Stomach (tissue), 8 donors: ENCODE measurements at regions not wholly inside any gene's neighbourhood (a gene's known extent, or its start where the extent isn't known, plus 50 kb on each side); places are given as distances from the start of the nearest gene placed in this dataset.

Experiments used
- DNase-seq, 2 donors: peaks; one replicate each; pipeline versions ENCODE4 v3.0.0 to v3.0.0-alpha.2; 2013 to 2019
- H3K27ac ChIP-seq, 5 donors: fragments of 200-600 bp in 4 of 5; sonication (generic) in 4 of 5; one replicate each; pipeline ENCODE4 v1.5.1; 2013 to 2019; ENCODE audit warnings: mild to moderate bottlenecking in 1 of 5, moderate library complexity in 1 of 5
- H3K27me3 ChIP-seq, 3 donors: fragments of 200-600 bp; sonication (generic); one replicate each; pipeline ENCODE4 v1.5.1; 2017 to 2019; ENCODE audit warnings: mixed run types in 1 of 3
- H3K36me3 ChIP-seq, 4 donors: fragments of 200-600 bp; sonication (generic); 1 replicate in 3 of 4; 2 replicates in 1 of 4; pipeline ENCODE4 v1.5.1; 2016 to 2019
- H3K4me1 ChIP-seq, 4 donors: fragments of 200-600 bp; sonication (generic); one replicate each; pipeline ENCODE4 v1.5.1; 2016 to 2019
- H3K4me3 ChIP-seq, 4 donors: fragments of 200-600 bp; sonication (generic) in 3 of 4; one replicate each; pipeline ENCODE4 v1.5.1; 2016 to 2019; ENCODE audit warnings: mild to moderate bottlenecking in 1 of 4
- H3K9me3 ChIP-seq, 4 donors: fragments of 200-600 bp; sonication (generic); one replicate each; pipeline ENCODE4 v1.5.1; 2016 to 2019
- EP300 ChIP-seq: sonication (generic); formaldehyde crosslinking; IDR thresholded peaks from one replicate; pipeline ENCODE4 v1.6.1; 2017; ENCODE audit warnings: antibody characterized with exemption
- POLR2A ChIP-seq, 4 donors: fragments of 450-650 bp; IDR thresholded peaks; one replicate each; pipeline ENCODE4 v1.6.1; 2016; ENCODE audit warnings: antibody characterized with exemption in 4 of 4, control low read depth in 2 of 4, mild to moderate bottlenecking in 1 of 4, moderate library complexity in 1 of 4
- POLR2AphosphoS5 ChIP-seq, 3 donors: sonication (generic); formaldehyde crosslinking; IDR thresholded peaks; one replicate each; pipeline ENCODE4 v1.6.1; 2016; ENCODE audit warnings: antibody characterized with exemption in 3 of 3
- whole genome bisulfite sequencing, 5 donors: extraction: QIAGEN DNeasy Blood & Tissue Kit in 3 of 5; methylation state at CpG; one replicate each; pipeline versions ENCODE4 v1.1.5 to v1.1.7; 2013 to 2018; 5-methylcytosine and 5-hydroxymethylcytosine counted together
- intact Hi-C: fragments of 100-400 bp; cut with DNase I; formaldehyde crosslinking; loops from one replicate; pipeline ENCODE4 v1.15.1; 2023; ENCODE audit warnings: low total_unique reads
- TF ChIP-seq, protein P1 (sequence below), 7 experiments: fragments of 450-650 bp in 4 of 7; fragments of 200-600 bp in 3 of 7; sonication (generic) in 3 of 7; IDR thresholded peaks; one replicate each; pipeline ENCODE4 v1.5.1; 2016 to 2019; ENCODE audit warnings: antibody characterized with exemption in 7 of 7, control low read depth in 2 of 7, mild to moderate bottlenecking in 1 of 7
- donor health status: healthy with polysubstance abuse.
- donor health status: Bipolar disorder and iron deficiency.
- donor health status: healthy.

DNA sequence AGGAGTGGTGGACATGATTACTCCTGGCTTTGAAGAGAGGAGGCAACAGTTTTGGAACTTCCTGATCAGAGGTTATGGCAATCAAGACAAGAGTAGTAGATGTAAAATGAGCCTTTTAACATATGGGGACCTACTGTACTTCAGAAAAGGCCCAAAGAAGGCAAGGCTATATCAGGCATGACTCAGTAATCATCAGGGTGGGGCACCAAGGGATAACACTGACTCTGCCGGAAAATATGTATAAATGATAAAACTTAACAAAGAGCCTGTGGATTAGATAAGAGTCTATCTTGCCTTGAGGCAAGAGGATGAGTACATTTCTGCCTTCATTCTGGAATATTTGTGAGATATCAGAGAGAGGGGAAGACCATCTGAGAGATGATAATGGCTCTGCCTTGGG lies 1389.9 kb upstream of the MAP3K7 start:
- H3K4me3 ChIP-seq: no peak overlapping the region
- no peaks in the 10 kb centered on the region for H3K4me1 ChIP-seq
- no peaks in the 10 kb centered on the region for H3K27me3 ChIP-seq
- no peak overlapping the region for H3K27ac ChIP-seq
- H3K36me3 ChIP-seq: no peaks in the 10 kb centered on the region
- TF ChIP-seq EP300 (no peak), POLR2AphosphoS5 (IDR thresholded peaks at IDR 0.05) (no peak), POLR2A (IDR thresholded peaks at IDR 0.05) (no peak)
- TF ChIP-seq, protein P1, sequence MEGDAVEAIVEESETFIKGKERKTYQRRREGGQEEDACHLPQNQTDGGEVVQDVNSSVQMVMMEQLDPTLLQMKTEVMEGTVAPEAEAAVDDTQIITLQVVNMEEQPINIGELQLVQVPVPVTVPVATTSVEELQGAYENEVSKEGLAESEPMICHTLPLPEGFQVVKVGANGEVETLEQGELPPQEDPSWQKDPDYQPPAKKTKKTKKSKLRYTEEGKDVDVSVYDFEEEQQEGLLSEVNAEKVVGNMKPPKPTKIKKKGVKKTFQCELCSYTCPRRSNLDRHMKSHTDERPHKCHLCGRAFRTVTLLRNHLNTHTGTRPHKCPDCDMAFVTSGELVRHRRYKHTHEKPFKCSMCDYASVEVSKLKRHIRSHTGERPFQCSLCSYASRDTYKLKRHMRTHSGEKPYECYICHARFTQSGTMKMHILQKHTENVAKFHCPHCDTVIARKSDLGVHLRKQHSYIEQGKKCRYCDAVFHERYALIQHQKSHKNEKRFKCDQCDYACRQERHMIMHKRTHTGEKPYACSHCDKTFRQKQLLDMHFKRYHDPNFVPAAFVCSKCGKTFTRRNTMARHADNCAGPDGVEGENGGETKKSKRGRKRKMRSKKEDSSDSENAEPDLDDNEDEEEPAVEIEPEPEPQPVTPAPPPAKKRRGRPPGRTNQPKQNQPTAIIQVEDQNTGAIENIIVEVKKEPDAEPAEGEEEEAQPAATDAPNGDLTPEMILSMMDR (IDR thresholded peaks at IDR 0.05): no peak
- H3K9me3 ChIP-seq: peaks cover 0 to 19% (median 0%) of the 10 kb centered on the region in 4 donors
- 31 to 64% (median 46%) methylated on average over 1 of the region's 1 CpG for WGBS, 5 donors
- intact Hi-C loops: no loop called here
- no peak for DNase-seq

DNA sequence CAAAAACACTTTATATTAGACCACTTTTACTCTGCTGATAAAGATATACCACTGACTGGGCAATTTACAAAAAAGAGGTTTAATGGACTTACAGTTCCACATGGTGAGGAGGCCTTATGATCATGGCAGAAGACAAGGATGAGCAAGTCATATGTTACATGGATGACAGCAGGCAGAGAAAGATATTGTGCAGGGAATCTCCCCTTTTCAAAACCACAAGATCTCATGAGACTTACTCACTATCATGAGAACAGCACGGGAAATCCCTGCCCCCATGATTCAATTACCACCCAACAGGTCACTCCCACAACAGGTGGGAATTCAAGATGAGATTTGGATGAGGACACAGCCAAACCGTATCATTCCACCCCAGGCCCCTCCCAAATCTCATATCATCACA lies 1383.8 kb upstream of the MAP3K7 start:
- Histone ChIP-seq H3K4me1 (no peaks in the 10 kb centered on the region), H3K27ac (no peak overlapping the region), H3K27me3 (no peaks in the 10 kb centered on the region), H3K9me3 (peaks cover 5 to 22% (median 13%) of the 10 kb centered on the region in 4 donors), H3K36me3 (no peaks in the 10 kb centered on the region), H3K4me3 (no peak overlapping the region)
- DNase-seq: no peak
- intact Hi-C loops: no loop called here
- TF ChIP-seq EP300 (no peak), POLR2AphosphoS5 (IDR thresholded peaks at IDR 0.05) (no peak), POLR2A (IDR thresholded peaks at IDR 0.05) (no peak)
- TF ChIP-seq, protein P1 (IDR thresholded peaks at IDR 0.05): no peak
- WGBS, 5 donors: 50 to 79% (median 54%) methylated on average over 2 of the region's 2 CpGs

DNA sequence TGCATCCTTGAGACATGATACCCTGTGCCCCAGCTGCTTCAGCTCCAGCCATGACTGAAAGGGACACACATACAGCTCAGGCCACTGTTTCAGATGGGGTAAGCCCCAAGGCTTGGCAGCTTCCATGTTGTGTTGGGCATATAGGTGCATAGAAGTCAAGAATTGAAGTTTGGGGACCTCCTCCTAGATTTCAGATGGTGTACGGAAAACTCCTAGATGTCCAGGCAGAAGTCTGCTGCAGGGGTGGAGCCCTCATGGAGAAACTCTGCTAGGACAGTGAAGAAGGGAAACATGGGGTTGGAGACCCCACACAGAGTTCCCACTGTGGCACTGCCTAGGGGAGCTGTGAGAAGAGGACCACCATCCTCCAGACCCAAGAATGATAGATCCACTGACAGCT lies 1379.0 kb upstream of the MAP3K7 start:
- TF ChIP-seq POLR2AphosphoS5 (IDR thresholded peaks at IDR 0.05): no peak
- no peak for TF ChIP-seq EP300
- WGBS, 5 donors: 85 to 100% (median 96%) methylated on average over 1 of the region's 1 CpG
- H3K36me3 ChIP-seq: no peaks in the 10 kb centered on the region
- no peak overlapping the region for H3K4me3 ChIP-seq
- no peaks in the 10 kb centered on the region for H3K27me3 ChIP-seq
- no peak for DNase-seq
- H3K4me1 ChIP-seq: no peaks in the 10 kb centered on the region
- peaks cover 5 to 18% (median 15%) of the 10 kb centered on the region in 4 donors for H3K9me3 ChIP-seq
- intact Hi-C loops: no loop called here
- H3K27ac ChIP-seq: no peak overlapping the region

GRCh38 chr6:91961671-91962070 lies 1374.8 kb upstream of the MAP3K7 start:
- no peak for DNase-seq
- 87 to 96% (median 92%) methylated on average over 2 of the region's 2 CpGs for WGBS, 5 donors
- H3K36me3 ChIP-seq: no peaks in the 10 kb centered on the region
- TF ChIP-seq, protein P1 (IDR thresholded peaks at IDR 0.05): no peak
- TF ChIP-seq EP300: no peak
- intact Hi-C loops: no loop called here
- H3K27ac ChIP-seq: no peak overlapping the region
- H3K4me3 ChIP-seq: no peak overlapping the region
- H3K9me3 ChIP-seq: peaks cover 5 to 22% (median 12%) of the 10 kb centered on the region in 4 donors
- no peaks in the 10 kb centered on the region for H3K27me3 ChIP-seq
- no peaks in the 10 kb centered on the region for H3K4me1 ChIP-seq

DNA sequence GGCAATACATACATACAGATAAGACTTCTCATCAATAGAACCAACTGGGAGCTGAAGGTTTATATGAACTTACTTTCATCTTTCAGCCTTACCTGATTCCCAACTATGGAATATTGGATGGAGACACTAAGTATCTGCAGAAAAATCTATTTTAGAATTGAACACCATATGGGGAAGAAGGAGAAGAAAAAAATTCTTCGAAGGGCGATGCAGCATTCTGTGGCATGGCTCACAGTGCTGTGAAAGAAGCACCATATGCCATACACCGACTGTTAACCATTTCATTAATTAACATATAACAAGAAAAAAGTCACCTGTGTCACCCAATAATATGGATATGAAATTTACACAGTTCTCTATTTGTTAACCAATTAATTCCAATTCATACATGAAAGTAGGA lies 1374.4 kb upstream of the MAP3K7 start:
- WGBS, 5 donors: 90 to 96% (median 94%) methylated on average over 3 of the region's 3 CpGs
- Histone ChIP-seq H3K4me3 (no peak overlapping the region), H3K27ac (no peak overlapping the region), H3K4me1 (no peaks in the 10 kb centered on the region), H3K27me3 (no peaks in the 10 kb centered on the region), H3K36me3 (no peaks in the 10 kb centered on the region), H3K9me3 (peaks cover 3 to 18% (median 7%) of the 10 kb centered on the region in 4 donors)
- DNase-seq: no peak
- intact Hi-C loops: no loop called here
- TF ChIP-seq POLR2AphosphoS5 (IDR thresholded peaks at IDR 0.05) (no peak), POLR2A (IDR thresholded peaks at IDR 0.05) (no peak), EP300 (no peak)
- TF ChIP-seq, protein P1 (IDR thresholded peaks at IDR 0.05): no peak
